Mesendoderm (in vitro differentiated cells): ENCODE measurements at regions not wholly inside any gene's neighbourhood (a gene's known extent, or its start where the extent isn't known, plus 50 kb on each side); places are given as distances from the start of the nearest gene placed in this dataset.

Experiments
- DNase-seq: peaks from one replicate; pipeline ENCODE4 v3.0.0; 2013
- H2AK5ac ChIP-seq: 2 replicates; pipeline ENCODE4 v1.6.1; 2013; ENCODE audit warnings: low read length, inconsistent platforms
- H2BK120ac ChIP-seq: 2 replicates; pipeline ENCODE4 v1.6.1; 2013; ENCODE audit warnings: low read depth, mild to moderate bottlenecking, low read length, moderate library complexity, mixed read lengths
- H2BK15ac ChIP-seq: replicated peaks from 2 replicates; pipeline ENCODE4 v1.6.1; 2013; ENCODE audit warnings: low read depth, mild to moderate bottlenecking, moderate library complexity
- H2BK5ac ChIP-seq: 2 replicates; pipeline ENCODE4 v1.6.1; 2013; ENCODE audit warnings: low read length, inconsistent platforms
- H3K18ac ChIP-seq: 2 replicates; pipeline ENCODE4 v1.6.1; 2013; ENCODE audit warnings: mild to moderate bottlenecking, low read length, mixed read lengths
- H3K23ac ChIP-seq: one replicate; pipeline ENCODE4 v1.6.1; 2013; ENCODE audit warnings: low read length
- H3K27ac ChIP-seq: 2 replicates; pipeline ENCODE4 v1.5.1; 2013; ENCODE audit warnings: low read depth, mild to moderate bottlenecking, inconsistent platforms, low read length, moderate library complexity
- H3K27me3 ChIP-seq: 2 replicates; pipeline ENCODE4 v1.6.1; 2013; ENCODE audit warnings: low read length, control low read depth, mild to moderate bottlenecking, inconsistent platforms; ENCODE audit not compliant: insufficient read depth, poor library complexity
- H3K36me3 ChIP-seq: 2 replicates; pipeline ENCODE4 v1.6.1; 2013; ENCODE audit warnings: low read length, inconsistent platforms; ENCODE audit not compliant: control insufficient read depth, insufficient read depth
- H3K4ac ChIP-seq: one replicate; pipeline ENCODE4 v1.6.1; 2013; ENCODE audit warnings: low read depth, mild to moderate bottlenecking, low read length, moderate library complexity
- H3K4me1 ChIP-seq: 2 replicates; pipeline ENCODE4 v1.6.1; 2013; ENCODE audit warnings: low read depth, low read length, inconsistent platforms; ENCODE audit not compliant: control insufficient read depth
- H3K4me2 ChIP-seq: 2 replicates; pipeline ENCODE4 v1.6.1; 2013; ENCODE audit warnings: low read length
- H3K4me3 ChIP-seq: 2 replicates; pipeline ENCODE4 v1.5.1; 2013; ENCODE audit warnings: mild to moderate bottlenecking, low read length
- H3K56ac ChIP-seq: one replicate; pipeline ENCODE4 v1.6.1; 2013; ENCODE audit warnings: low read length
- H3K79me1 ChIP-seq: 2 replicates; pipeline ENCODE4 v1.6.1; 2013; ENCODE audit warnings: low read length, inconsistent platforms
- H3K79me2 ChIP-seq: 2 replicates; pipeline ENCODE4 v1.6.1; 2013; ENCODE audit warnings: mild to moderate bottlenecking, low read length; ENCODE audit not compliant: control insufficient read depth, insufficient read depth
- H3K9ac ChIP-seq: 2 replicates; pipeline ENCODE4 v1.6.1; 2013; ENCODE audit warnings: low read length, inconsistent platforms
- H4K5ac ChIP-seq: one replicate; pipeline ENCODE4 v1.6.1; 2013; ENCODE audit warnings: low read length
- H4K8ac ChIP-seq: one replicate; pipeline ENCODE4 v1.6.1; 2013; ENCODE audit warnings: low read depth, mild to moderate bottlenecking, control low read depth, low read length, moderate library complexity
- WGBS: extraction: QIAGEN DNeasy Blood & Tissue Kit; methylation state at CpG from one replicate; pipeline ENCODE4 v1.1.7; 2013; ENCODE audit warnings: low lambda C conversion rate, missing lambda C conversion rate; ENCODE audit not compliant: insufficient coverage; ENCODE audit errors: extremely low coverage; 5-methylcytosine and 5-hydroxymethylcytosine counted together

DNA sequence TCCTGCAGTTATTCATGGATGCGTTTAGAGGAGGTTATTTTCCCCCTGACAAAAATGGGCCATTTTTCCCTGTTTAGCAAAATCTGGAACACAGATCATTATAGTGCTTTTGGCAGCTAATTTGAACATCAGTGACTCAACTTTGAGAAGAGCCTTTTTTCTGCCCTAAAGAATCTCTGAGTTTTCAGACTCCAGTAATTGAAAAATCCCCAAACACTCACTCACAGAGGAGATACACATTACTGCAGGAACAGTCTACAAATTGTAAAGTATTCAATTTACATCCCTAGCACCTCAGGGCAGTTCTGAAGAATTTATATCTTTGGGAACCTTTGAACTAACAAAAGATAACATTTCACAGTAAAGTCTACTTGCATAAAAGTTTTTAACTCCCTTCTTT, 966.6 kb upstream of the SLC35B3 start:
- no peaks in the 10 kb centered on the region for H3K4me1 ChIP-seq
- WGBS: no CpG with 5 or more reads among the region's 1 CpG

GRCh38 chr6:9399916-9400315, 964.6 kb upstream of the SLC35B3 start:
- H3K27ac ChIP-seq: no peak overlapping the region
- DNase-seq: no peak
- no peaks in the 10 kb centered on the region for H3K4me1 ChIP-seq
- H3K56ac ChIP-seq: no peak overlapping the region
- no peak overlapping the region for H3K9ac ChIP-seq
- H2BK15ac ChIP-seq: no peak overlapping the region
- H3K79me2 ChIP-seq: no peaks in the 10 kb centered on the region
- no peak overlapping the region for H4K5ac ChIP-seq
- H3K4me2 ChIP-seq: no peak overlapping the region
- no peak overlapping the region for H3K23ac ChIP-seq
- H3K79me1 ChIP-seq: no peaks in the 10 kb centered on the region
- H2BK5ac ChIP-seq: no peak overlapping the region
- no peaks in the 10 kb centered on the region for H3K36me3 ChIP-seq
- H3K27me3 ChIP-seq: no peaks in the 10 kb centered on the region
- 100% methylated on average over 1 of the region's 5 CpGs for WGBS
- no peak overlapping the region for H2BK120ac ChIP-seq
- no peak overlapping the region for H3K4ac ChIP-seq
- H3K18ac ChIP-seq: no peak overlapping the region
- no peak overlapping the region for H3K4me3 ChIP-seq
- H2AK5ac ChIP-seq: no peak overlapping the region
- no peak overlapping the region for H4K8ac ChIP-seq

More for the DNA sequence above, 966.6 kb upstream of the SLC35B3 start:
- Histone ChIP-seq H3K27me3 (no peaks in the 10 kb centered on the region), H3K4ac (no peak overlapping the region), H3K4me2 (no peak overlapping the region), H3K79me2 (no peaks in the 10 kb centered on the region), H3K27ac (no peak overlapping the region), H4K5ac (no peak overlapping the region), H3K9ac (no peak overlapping the region), H3K18ac (no peak overlapping the region), H2BK15ac (no peak overlapping the region), H3K23ac (no peak overlapping the region), H3K79me1 (no peaks in the 10 kb centered on the region), H3K56ac (no peak overlapping the region), H4K8ac (no peak overlapping the region), H2BK120ac (no peak overlapping the region), H2BK5ac (no peak overlapping the region), H2AK5ac (no peak overlapping the region), H3K4me3 (no peak overlapping the region), H3K36me3 (no peaks in the 10 kb centered on the region)
- DNase-seq: no peak

DNA sequence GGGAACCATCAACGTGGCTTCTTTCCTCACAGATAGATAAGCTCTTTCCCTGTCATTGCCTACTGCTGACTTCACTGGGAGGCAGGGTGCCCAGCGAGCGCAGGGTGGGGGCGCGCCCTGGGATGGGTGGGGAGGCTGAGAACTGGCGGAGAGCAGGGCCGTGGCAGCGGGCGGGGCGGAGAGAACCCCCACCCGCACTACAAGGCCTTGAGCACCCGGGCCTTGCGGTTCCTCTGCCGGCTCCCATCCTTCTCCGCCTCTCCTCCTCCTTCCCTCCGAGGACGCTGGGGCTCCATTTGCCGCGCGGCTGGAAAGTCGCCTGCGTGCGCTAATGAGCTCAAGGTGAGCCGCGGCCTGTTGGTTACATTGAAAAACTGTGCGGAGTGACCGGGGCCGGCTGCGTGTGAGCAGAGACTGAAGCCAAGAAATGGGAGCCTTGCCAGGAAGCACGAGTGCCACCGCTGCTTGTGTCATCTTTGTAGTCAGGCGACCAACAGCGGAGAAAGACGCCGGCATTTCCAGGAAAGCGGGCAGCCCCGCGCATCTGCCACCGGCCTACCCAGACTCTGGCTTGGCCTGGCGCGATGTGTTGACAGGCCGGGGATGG, 963.5 kb upstream of the SLC35B3 start:
- no peak overlapping the region for H3K56ac ChIP-seq
- H3K4me3 ChIP-seq: no peak overlapping the region
- H2BK15ac ChIP-seq: no peak overlapping the region
- H3K4ac ChIP-seq: no peak overlapping the region
- no peak overlapping the region for H3K27ac ChIP-seq
- H3K4me2 ChIP-seq: no peak overlapping the region
- no peak overlapping the region for H2BK5ac ChIP-seq
- H2AK5ac ChIP-seq: no peak overlapping the region
- no peak overlapping the region for H4K5ac ChIP-seq
- no peaks in the 10 kb centered on the region for H3K27me3 ChIP-seq
- H3K79me2 ChIP-seq: no peaks in the 10 kb centered on the region
- no peak overlapping the region for H4K8ac ChIP-seq
- no peak overlapping the region for H3K23ac ChIP-seq
- H3K79me1 ChIP-seq: no peaks in the 10 kb centered on the region
- no peak for DNase-seq
- no peaks in the 10 kb centered on the region for H3K4me1 ChIP-seq
- H3K18ac ChIP-seq: no peak overlapping the region
- WGBS: no CpG with 5 or more reads among the region's 42 CpGs
- H2BK120ac ChIP-seq: no peak overlapping the region
- no peak overlapping the region for H3K9ac ChIP-seq
- H3K36me3 ChIP-seq: no peaks in the 10 kb centered on the region

DNA sequence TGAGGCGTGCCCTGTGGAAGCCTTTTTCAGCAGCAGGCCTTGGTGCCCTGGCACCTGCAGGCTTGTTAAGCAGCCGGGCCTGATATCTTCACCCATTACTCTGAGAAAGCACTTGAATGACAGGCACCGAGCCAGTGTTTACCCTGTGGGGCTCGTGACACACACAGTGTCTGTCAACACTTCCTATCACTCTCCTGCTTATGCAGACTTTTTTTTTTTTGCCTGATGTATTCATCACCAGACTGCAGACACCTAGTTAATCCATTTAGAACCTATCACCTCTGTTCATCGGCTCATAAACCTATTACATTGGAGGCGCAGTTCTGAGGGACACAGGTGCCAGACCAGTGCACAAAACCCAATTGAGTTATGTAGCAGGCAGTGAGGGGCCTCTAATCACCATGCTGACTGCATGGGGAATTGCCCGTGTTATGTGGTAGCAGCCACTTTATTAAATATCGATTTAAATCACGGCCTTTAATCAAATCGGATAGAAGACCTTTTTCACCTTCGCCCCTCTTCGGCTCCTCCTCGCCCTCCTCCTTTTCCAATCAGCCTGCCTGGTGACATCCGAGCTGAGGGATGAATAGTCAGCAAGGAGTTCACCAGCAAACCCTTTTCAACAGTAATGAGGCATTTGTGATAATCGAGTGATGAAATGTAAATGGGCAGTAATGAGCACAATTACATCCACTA, 962.9 kb upstream of the SLC35B3 start:
- Histone ChIP-seq H3K23ac (no peak overlapping the region), H3K27me3 (no peaks in the 10 kb centered on the region), H3K36me3 (no peaks in the 10 kb centered on the region), H3K79me2 (no peaks in the 10 kb centered on the region), H3K9ac (no peak overlapping the region), H3K18ac (no peak overlapping the region), H2BK5ac (no peak overlapping the region), H2BK120ac (no peak overlapping the region), H4K5ac (no peak overlapping the region), H3K4me2 (no peak overlapping the region), H3K56ac (no peak overlapping the region), H2AK5ac (no peak overlapping the region), H3K79me1 (no peaks in the 10 kb centered on the region), H3K4ac (no peak overlapping the region), H4K8ac (no peak overlapping the region), H2BK15ac (no peak overlapping the region), H3K4me1 (no peaks in the 10 kb centered on the region), H3K27ac (no peak overlapping the region), H3K4me3 (no peak overlapping the region)
- WGBS: no CpG with 5 or more reads among the region's 15 CpGs
- peak; percentile 41 for DNase-seq

- no peaks in the 10 kb centered on the region for H3K36me3 ChIP-seq
- no CpG with 5 or more reads among the region's 2 CpGs for WGBS
- no peak overlapping the region for H2BK5ac ChIP-seq
These were observed 953.3 kb upstream of the SLC35B3 start for GRCh38 chr6:9388596-9388995.

GRCh38 chr6:9380568-9380967, 945.2 kb upstream of the SLC35B3 start:
- no CpG with 5 or more reads among the region's 2 CpGs for WGBS
- H3K27ac ChIP-seq: no peak overlapping the region
- DNase-seq: no peak
- H3K4me1 ChIP-seq: no peaks in the 10 kb centered on the region
- H2BK120ac ChIP-seq: no peak overlapping the region
- H3K79me1 ChIP-seq: no peaks in the 10 kb centered on the region
- no peaks in the 10 kb centered on the region for H3K27me3 ChIP-seq
- H3K79me2 ChIP-seq: no peaks in the 10 kb centered on the region
- no peak overlapping the region for H4K5ac ChIP-seq
- no peak overlapping the region for H3K23ac ChIP-seq
- no peak overlapping the region for H3K9ac ChIP-seq
- no peak overlapping the region for H3K4me3 ChIP-seq
- H2BK5ac ChIP-seq: no peak overlapping the region
- H3K18ac ChIP-seq: no peak overlapping the region
- no peak overlapping the region for H2AK5ac ChIP-seq
- no peak overlapping the region for H3K56ac ChIP-seq
- no peak overlapping the region for H4K8ac ChIP-seq
- no peak overlapping the region for H3K4ac ChIP-seq
- no peak overlapping the region for H2BK15ac ChIP-seq
- no peaks in the 10 kb centered on the region for H3K36me3 ChIP-seq
- no peak overlapping the region for H3K4me2 ChIP-seq

More at GRCh38 chr6:9388596-9388995, 953.3 kb upstream of the SLC35B3 start:
- Histone ChIP-seq H2BK120ac (no peak overlapping the region), H3K23ac (no peak overlapping the region), H3K4me1 (no peaks in the 10 kb centered on the region), H3K27me3 (no peaks in the 10 kb centered on the region), H4K8ac (no peak overlapping the region), H3K56ac (no peak overlapping the region), H3K9ac (no peak overlapping the region), H3K4me3 (no peak overlapping the region), H3K4me2 (no peak overlapping the region), H3K79me1 (no peaks in the 10 kb centered on the region), H3K79me2 (no peaks in the 10 kb centered on the region), H2AK5ac (no peak overlapping the region), H3K18ac (no peak overlapping the region), H3K27ac (no peak overlapping the region), H2BK15ac (no peak overlapping the region), H3K4ac (no peak overlapping the region), H4K5ac (no peak overlapping the region)
- no peak for DNase-seq
